Activated T-helper 17 cell treated with anti-CD3 and anti-CD28 coated beads, Interleukin-2, amount 50 U/mL, for 72 hours (primary cell): ENCODE measurements at regions not wholly inside any gene's neighbourhood (a gene's known extent, or its start where the extent isn't known, plus 50 kb on each side); places are given as distances from the start of the nearest gene placed in this dataset.
"Not testable (repeated sequence)": the region's sequence is repeated elsewhere in the genome, so short reads cannot be mapped to it uniquely, and the experiment has no call there.

Experiments
- ATAC-seq: fragments of 150-1000 bp; cut with Tn5 transposase; replicated peaks from 2 replicates; pipeline ENCODE4 v1.10.0; 2021; ENCODE audit warnings: mild to moderate bottlenecking, moderate library complexity
- H3K27ac Mint-ChIP-seq: one replicate; pipeline ENCODE4 v1.8.0; 2022; ENCODE audit warnings: mixed read lengths
- H3K27me3 Mint-ChIP-seq: one replicate; pipeline ENCODE4 v1.8.0; 2022; ENCODE audit warnings: mixed read lengths
- H3K36me3 Mint-ChIP-seq: one replicate; pipeline ENCODE4 v1.8.0; 2022; ENCODE audit warnings: low read depth, mild to moderate bottlenecking, mixed read lengths
- H3K4me1 Mint-ChIP-seq: one replicate; pipeline ENCODE4 v1.8.0; 2022; ENCODE audit warnings: mixed read lengths
- H3K4me3 Mint-ChIP-seq: one replicate; pipeline ENCODE4 v1.8.0; 2022; ENCODE audit warnings: mild to moderate bottlenecking, mixed read lengths
- H3K9me3 Mint-ChIP-seq: one replicate; pipeline ENCODE4 v1.8.0; 2022; ENCODE audit warnings: mixed read lengths

DNA sequence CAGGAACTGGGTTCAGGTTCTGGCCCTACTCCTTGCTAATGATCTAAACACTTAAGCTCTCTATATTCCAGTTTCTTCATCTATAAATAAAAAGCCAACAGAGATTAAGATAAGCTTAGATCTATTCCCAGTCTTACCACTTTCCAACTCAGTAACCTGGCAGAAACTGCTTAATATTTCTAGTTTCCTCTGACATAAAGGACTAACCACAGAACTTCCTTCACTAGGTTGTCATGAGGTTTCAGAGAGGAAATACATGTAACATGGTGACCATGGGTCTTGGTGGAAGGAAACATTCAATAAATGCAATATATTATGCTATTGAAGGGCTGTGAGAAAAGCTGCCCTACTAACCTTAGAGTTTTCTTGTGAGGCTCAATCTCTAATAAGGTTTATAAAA is 114.4 kb upstream of the PDE1A start:
- H3K4me1 Mint-ChIP-seq = no peaks in the 10 kb centered on the region
- no peaks in the 10 kb centered on the region for H3K27me3 Mint-ChIP-seq
- no peak for ATAC-seq
- H3K36me3 Mint-ChIP-seq = no peaks in the 10 kb centered on the region
- H3K9me3 Mint-ChIP-seq = no peaks in the 10 kb centered on the region
- H3K4me3 Mint-ChIP-seq = no peak overlapping the region
- H3K27ac Mint-ChIP-seq = no peak overlapping the region

DNA sequence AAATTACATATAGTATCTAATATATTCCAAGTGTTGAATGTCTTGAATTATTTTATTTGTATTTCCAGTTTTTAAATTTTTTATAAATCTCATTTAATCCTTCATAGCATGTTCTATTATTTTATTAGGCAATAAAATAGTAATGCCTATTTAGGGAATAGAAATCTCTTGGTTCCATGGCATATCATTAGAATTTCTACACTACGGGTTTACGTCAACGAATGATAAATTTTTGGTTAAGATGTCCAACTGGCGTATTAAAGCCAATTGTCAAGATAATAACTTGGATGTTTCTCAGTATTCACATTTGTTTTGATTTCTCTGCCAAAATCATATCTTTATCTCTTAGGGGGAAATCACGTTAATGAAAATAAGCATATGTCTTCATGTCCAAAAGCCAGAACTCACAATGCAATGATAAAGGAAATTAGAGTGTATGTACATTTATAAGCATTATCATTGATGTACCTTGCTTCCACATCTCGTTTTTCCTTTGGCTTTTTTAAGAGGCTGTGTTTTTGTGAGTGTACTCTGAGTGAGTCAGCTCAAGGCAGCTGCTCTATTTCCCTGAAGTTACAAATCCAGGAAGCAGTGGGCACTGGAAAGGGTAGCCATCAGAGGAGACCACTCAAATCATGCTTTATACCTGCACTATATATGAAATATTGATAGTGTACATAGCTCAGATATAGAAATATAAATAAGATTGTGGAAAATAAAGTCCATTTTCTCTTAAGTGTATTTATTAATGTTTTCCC is 115.8 kb upstream of the PDE1A start:
- Mint-ChIP-seq H3K4me3 (no peak overlapping the region), H3K27me3 (no peaks in the 10 kb centered on the region), H3K27ac (no peak overlapping the region), H3K4me1 (no peaks in the 10 kb centered on the region), H3K9me3 (no peaks in the 10 kb centered on the region), H3K36me3 (no peaks in the 10 kb centered on the region)
- no peak for ATAC-seq

DNA sequence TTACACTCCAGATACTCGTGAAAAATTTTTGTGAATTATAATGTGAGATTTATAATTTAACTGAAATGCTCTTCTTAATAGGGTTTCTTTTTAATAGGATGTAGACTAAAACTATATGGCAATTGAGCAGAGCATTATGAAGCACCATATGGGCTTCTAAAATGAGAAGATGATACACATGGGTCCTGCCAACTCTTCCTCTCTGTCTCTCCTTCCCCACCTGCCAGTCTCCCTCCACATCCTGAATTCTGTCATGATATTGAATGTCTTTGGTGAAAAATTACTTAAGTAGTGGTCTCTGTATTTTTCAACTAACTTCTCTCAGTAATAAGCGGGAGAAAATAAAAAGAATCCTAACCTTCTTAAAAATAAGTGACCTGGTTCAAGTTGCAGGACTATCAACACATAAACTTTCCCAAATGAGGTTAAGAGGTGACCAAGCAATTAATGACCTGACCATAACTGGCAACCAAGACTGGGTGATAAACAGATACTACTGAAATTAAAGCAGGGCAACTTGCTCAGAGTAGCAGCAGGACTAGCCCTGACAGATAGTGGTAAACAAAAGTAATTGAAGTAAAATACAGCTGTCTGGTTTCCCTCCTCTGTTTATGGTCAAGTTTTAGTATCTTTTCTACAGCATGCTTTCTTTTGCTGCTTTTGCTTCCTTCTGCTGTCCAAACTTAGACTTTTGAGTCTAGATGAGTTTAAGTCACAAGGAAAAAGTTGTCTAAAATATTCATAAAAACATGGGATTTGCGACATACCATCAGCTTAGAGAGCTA is 117.1 kb upstream of the PDE1A start:
- Mint-ChIP-seq H3K9me3 (no peaks in the 10 kb centered on the region), H3K36me3 (no peaks in the 10 kb centered on the region), H3K27me3 (no peaks in the 10 kb centered on the region), H3K27ac (no peak overlapping the region), H3K4me1 (no peaks in the 10 kb centered on the region), H3K4me3 (no peak overlapping the region)
- ATAC-seq = no peak

DNA sequence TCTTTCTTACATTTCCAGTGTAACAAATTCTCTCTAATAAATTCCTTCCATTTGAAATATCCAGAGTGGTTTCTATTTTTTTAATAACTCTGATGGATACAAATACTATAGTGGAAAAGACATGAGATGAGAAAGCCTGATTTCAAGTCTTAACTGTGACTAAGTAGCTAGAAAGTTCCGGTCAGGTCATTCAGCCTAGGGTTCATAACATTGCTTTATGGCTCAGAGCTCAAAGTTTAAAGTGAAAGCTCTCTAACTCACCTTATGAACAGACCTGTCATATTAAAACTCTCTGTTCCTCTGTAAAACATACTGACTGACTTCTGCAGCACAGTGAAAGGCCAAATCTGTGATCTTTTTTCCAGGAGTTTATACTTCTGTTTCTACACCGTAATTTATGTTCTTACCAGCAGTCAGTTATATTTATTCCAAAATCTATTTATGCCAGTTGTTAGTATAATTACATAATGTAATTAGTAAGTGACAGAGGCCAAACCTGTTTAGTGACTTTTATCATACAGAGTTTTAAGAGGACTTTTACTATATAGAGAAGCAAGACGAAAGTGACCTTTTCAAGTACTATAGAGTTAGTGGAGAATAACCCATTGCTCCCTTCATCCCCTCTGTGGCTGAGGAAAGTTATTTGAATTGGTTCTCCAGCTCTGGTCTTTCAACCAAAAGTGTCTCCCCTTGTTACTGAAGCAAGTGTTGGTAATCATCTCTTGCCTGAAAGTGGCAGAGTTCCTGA is 118.8 kb upstream of the PDE1A start:
- H3K4me3 Mint-ChIP-seq = no peak overlapping the region
- H3K27me3 Mint-ChIP-seq = peaks cover 2% of the 10 kb centered on the region
- no peaks in the 10 kb centered on the region for H3K9me3 Mint-ChIP-seq
- H3K27ac Mint-ChIP-seq = no peak overlapping the region
- no peaks in the 10 kb centered on the region for H3K36me3 Mint-ChIP-seq
- no peak for ATAC-seq
- H3K4me1 Mint-ChIP-seq = no peaks in the 10 kb centered on the region

DNA sequence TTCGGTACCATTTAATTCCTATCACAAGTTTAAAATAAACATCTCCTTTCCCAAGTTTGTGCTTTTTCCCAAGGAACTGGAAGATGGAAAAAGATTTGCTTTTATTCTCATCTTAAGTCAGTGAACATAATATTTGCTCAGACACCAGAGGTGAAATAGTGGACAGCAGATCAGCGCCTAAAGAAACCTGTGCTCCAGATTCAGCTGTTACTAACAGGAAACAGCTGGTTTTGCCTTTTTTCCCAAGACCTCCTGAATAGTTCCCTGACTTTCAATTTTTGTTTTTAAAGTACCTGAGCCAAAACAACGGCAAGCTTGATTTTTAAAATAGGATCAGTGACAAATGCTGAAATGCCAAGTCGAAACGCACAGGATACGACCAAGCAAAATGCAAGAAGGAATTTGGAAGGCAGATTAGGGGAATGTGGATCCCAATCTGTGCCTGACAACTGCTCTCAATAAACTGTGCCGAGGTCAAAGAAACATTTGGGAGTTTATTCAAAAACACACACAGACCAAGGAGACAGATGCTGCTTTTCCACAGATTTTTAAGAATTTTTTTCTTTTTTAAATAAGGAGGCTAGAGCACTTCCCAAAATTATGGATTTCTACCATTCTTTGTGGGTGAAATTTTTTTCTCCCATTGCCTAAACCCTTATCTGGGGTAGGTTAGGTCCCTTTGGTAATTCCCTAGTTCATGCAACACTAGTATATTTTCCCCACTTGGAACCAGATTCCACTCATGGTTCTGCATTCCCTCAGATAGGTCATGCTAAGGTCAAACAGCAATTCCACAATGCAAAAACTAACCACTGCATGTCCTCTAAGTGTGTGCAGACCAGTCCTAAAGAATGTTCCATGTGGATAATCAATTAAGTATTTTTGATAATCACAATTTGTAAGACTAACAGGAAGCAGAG is 121.5 kb upstream of the PDE1A start:
- no peak for ATAC-seq
- no peak overlapping the region for H3K27ac Mint-ChIP-seq
- H3K4me1 Mint-ChIP-seq = no peaks in the 10 kb centered on the region
- no peak overlapping the region for H3K4me3 Mint-ChIP-seq
- H3K36me3 Mint-ChIP-seq = no peaks in the 10 kb centered on the region
- H3K9me3 Mint-ChIP-seq = no peaks in the 10 kb centered on the region
- peaks cover 3% of the 10 kb centered on the region for H3K27me3 Mint-ChIP-seq

DNA sequence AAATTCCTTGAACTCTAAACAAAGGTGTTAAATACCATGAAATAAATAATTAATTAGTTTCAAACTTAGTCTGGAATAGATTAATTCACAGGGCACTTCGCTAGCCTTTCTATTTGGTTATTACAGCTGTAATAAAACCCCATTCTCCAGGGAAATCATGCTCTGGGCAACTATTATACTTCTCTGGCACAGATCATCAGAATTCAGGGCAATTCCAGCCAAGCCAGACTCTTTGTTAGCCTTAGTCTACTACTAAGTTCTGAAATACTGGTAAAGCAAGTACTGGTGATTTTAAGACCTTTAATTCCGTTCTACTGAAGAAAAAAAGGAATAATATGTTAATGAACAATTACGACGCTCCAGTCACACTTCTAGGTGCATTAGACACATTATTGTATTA is 123.4 kb upstream of the PDE1A start:
- Mint-ChIP-seq H3K27me3 (peaks cover 3% of the 10 kb centered on the region), H3K9me3 (no peaks in the 10 kb centered on the region), H3K4me1 (no peaks in the 10 kb centered on the region), H3K4me3 (no peak overlapping the region), H3K27ac (no peak overlapping the region), H3K36me3 (no peaks in the 10 kb centered on the region)
- ATAC-seq = no peak

DNA sequence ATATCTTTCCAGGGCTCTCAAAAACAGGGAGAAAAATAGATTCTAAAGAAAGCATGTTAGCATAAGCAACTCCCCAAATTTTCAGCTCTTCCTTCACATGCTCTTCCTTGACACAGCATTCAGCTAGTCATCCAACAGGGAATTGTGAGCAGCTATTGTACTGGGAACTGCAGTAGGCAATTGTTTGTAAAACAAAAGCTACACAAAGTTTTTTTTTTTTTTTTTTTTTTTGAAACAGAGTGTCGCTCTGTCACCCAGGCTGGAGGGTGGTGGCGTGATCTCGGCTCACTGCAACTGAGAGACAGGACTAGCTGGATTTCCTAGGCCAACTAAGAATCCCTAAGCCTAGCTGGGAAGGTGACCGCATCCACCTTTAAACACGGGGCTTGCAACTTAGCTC is 125.4 kb upstream of the PDE1A start:
- not testable (repeated sequence) for ATAC-seq, H3K4me1 Mint-ChIP-seq, H3K27me3 Mint-ChIP-seq, H3K36me3 Mint-ChIP-seq, H3K27ac Mint-ChIP-seq, H3K4me3 Mint-ChIP-seq, H3K9me3 Mint-ChIP-seq

DNA sequence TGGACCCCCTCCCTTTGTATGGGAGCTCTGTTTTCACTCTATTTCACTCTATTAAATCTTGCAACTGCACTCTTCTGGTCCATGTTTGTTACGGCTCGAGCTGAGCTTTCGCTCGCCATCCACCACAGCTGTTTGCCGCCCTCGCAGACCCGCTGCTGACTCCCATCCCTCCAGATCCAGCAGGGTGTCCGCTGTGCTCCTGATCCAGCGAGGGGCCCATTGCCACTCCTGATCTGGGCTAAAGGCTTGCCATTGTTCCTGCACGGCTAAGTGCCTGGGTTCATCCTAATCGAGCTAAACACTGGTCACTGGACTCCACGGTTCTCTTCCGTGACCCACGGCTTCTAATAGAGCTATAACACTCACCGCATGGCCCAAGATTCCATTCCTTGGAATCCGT is 125.9 kb upstream of the PDE1A start:
- not testable (repeated sequence) for ATAC-seq, H3K4me3 Mint-ChIP-seq, H3K27me3 Mint-ChIP-seq, H3K9me3 Mint-ChIP-seq, H3K27ac Mint-ChIP-seq, H3K4me1 Mint-ChIP-seq, H3K36me3 Mint-ChIP-seq

DNA sequence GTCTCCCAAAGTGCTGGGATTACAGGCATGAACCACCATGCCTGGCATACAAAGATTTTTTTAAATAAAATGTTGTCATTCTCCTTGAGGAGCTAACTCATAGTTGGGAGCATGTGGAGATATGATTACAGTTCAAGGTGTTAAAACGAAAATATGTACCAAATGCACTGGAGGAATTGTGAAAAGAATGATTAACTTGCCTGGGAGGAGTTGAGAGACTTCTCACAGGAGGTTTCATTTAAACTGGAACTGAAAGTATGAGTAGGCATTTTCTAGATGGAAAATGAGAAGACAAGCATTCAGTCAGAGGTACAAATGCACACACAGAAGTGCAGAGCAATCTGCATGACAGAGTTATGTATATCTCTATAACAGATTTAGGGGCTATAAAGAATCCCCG is 126.6 kb upstream of the PDE1A start:
- no peaks in the 10 kb centered on the region for H3K9me3 Mint-ChIP-seq
- peak; percentile 46 for ATAC-seq
- H3K4me1 Mint-ChIP-seq = no peaks in the 10 kb centered on the region
- H3K27ac Mint-ChIP-seq = no peak overlapping the region
- H3K27me3 Mint-ChIP-seq = peaks cover 3% of the 10 kb centered on the region
- no peaks in the 10 kb centered on the region for H3K36me3 Mint-ChIP-seq
- no peak overlapping the region for H3K4me3 Mint-ChIP-seq

DNA sequence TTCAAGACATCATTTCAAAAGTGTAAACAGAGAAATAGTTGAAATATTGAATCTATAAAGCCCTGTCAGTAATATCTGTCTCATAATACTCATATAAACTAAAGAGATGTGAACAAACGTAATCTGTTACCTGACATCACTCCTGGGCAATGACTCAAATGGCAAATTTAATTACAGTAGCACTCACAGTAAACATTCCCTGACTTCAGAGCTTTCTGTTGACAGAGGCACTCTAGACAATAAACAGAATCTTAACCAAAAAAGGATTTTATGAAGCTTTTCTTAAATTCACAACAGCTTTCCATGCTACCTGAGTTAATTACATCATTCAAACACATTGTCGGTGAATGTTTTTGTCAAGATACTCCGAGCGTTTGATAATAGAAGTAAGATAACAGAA is 128.1 kb upstream of the PDE1A start:
- ATAC-seq = no peak
- H3K4me1 Mint-ChIP-seq = no peaks in the 10 kb centered on the region
- H3K36me3 Mint-ChIP-seq = no peaks in the 10 kb centered on the region
- no peak overlapping the region for H3K4me3 Mint-ChIP-seq
- H3K27ac Mint-ChIP-seq = no peak overlapping the region
- peaks cover 3% of the 10 kb centered on the region for H3K27me3 Mint-ChIP-seq
- H3K9me3 Mint-ChIP-seq = no peaks in the 10 kb centered on the region

DNA sequence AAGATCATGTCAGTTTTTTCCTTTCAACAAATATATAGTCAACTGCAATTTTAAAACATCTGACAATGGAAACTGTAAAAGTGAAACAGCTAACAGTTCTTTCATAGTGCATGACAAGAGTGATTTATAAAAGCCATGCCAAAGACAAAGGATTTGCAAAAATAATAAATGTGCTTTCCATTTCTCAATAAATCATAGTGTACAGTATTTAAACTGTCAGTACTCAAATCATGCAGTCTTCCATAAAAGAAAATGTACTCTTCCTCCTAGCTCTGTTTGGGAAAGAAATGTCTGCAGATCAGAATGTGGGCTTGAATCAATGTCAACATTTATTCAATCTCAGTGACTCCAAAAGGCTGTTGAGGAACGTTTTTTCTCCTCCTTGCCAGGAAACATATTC is 131.7 kb upstream of the PDE1A start:
- Mint-ChIP-seq H3K4me1 (no peaks in the 10 kb centered on the region), H3K27ac (no peak overlapping the region), H3K27me3 (no peaks in the 10 kb centered on the region)

DNA sequence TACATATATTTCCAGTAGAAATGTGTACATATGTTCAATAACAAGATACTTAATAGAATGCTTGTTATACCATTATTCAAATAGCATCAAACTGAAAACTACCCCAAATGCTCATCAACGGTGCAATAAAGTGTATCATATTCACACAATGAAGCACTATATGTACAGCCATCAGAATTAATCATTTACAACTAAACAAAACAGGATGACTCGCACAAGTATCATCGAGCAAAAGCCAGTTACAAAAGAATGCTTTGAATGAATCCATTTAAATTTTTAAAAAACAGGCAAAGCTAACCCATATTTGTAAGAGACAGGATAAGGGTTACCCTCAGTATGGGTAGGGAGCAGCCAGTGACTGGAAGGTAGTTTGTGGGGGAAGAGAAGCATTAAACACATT is 132.8 kb upstream of the PDE1A start:
- no peaks in the 10 kb centered on the region for H3K4me1 Mint-ChIP-seq
- no peak for ATAC-seq
- H3K27ac Mint-ChIP-seq = no peak overlapping the region
- no peaks in the 10 kb centered on the region for H3K36me3 Mint-ChIP-seq
- no peak overlapping the region for H3K4me3 Mint-ChIP-seq
- H3K9me3 Mint-ChIP-seq = peaks cover 7% of the 10 kb centered on the region
- no peaks in the 10 kb centered on the region for H3K27me3 Mint-ChIP-seq

More for the DNA sequence above, 131.7 kb upstream of the PDE1A start:
- Mint-ChIP-seq H3K36me3 (no peaks in the 10 kb centered on the region), H3K9me3 (peaks cover 7% of the 10 kb centered on the region), H3K4me3 (no peak overlapping the region)
- no peak for ATAC-seq

DNA sequence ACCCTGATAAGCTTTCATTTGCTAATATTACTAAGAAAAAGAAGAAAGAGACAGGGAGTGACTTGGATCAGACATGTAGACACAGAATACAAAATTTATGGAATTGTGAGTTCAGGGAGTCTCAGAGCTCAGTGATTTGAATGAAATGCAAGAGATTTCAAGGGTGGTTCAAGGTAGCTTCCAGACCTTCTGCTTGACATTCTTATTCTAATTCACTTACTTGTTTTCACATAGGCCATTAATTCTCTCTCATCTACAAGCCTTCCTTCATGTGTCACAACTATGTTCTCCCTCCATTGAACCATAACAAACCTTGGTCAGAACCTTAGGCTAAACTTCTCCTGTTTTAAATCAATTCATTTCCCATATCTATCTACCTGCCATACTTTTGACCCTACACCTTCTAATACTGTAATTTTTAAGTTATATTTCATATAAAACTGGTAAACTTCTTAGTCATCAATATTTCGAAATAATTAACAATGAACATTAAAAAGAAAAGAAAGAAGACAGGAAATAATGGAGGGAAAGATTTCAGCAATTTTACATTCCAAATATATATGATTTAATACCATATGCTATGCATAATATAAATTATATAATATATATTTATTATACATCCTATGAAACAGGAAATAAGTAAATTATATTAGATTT is 139.2 kb upstream of the PDE1A start:
- no peak for ATAC-seq
- no peaks in the 10 kb centered on the region for H3K4me1 Mint-ChIP-seq

DNA sequence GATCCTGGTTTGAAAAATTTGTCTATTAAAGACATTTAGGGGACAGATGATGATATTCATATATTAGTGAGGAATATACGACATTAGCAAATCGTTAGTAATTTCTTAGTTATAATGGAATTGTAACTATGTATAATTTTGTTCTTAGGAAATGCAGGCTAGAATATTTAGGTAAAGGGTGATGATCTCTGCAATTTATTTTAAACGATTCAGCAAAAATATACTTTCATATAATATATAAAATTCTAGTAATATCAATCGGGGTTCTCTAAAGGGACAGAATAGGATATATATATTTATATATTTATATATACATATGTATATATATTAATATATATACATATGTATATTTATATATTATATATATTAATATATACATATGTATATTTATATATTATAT is 142.5 kb upstream of the DNAJC10 start:
- Mint-ChIP-seq H3K36me3 (no peaks in the 10 kb centered on the region), H3K4me1 (no peaks in the 10 kb centered on the region), H3K4me3 (no peak overlapping the region), H3K27ac (no peak overlapping the region), H3K9me3 (no peaks in the 10 kb centered on the region), H3K27me3 (no peaks in the 10 kb centered on the region)
- no peak for ATAC-seq

More for the DNA sequence above, 139.2 kb upstream of the PDE1A start:
- H3K27me3 Mint-ChIP-seq = no peaks in the 10 kb centered on the region
- peaks cover 7% of the 10 kb centered on the region for H3K9me3 Mint-ChIP-seq
- H3K27ac Mint-ChIP-seq = no peak overlapping the region
- H3K36me3 Mint-ChIP-seq = no peaks in the 10 kb centered on the region
- H3K4me3 Mint-ChIP-seq = no peak overlapping the region
